GM21723 (cell line): ENCODE measurements at regions not wholly inside any gene's neighbourhood (a gene's known extent, or its start where the extent isn't known, plus 50 kb on each side); places are given as distances from the start of the nearest gene placed in this dataset.
"Not testable (repeated sequence)": the region's sequence is repeated elsewhere in the genome, so short reads cannot be mapped to it uniquely, and the experiment has no call there.

Experiments used
- ATAC-seq: cut with Tn5 transposase; IDR thresholded peaks from one replicate; pipeline ENCODE4 v1.9.1; 2021; ENCODE audit warnings: mild to moderate bottlenecking, moderate library complexity; ENCODE audit not compliant: unreplicated experiment

DNA sequence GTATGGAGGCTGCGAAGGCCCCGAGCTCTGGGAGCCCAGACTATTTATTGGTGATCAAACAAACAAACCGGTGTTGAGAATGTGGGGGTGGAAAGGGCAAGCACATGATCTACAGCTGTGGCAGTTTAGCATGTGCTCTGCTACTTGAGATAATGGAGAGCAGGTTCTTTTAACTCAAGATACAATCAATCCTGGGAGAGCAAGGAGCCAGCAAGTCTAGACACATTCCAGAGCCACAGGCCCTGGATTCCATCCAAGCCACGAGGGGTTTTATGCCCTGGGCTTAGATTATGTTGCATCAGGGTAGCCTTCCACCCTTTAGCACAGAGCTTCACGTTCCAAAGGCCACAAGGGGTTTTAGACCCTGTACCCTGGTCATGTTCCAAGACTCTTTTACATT lies 355.9 kb upstream of the ARID1B start:
- not testable (repeated sequence) for ATAC-seq

DNA sequence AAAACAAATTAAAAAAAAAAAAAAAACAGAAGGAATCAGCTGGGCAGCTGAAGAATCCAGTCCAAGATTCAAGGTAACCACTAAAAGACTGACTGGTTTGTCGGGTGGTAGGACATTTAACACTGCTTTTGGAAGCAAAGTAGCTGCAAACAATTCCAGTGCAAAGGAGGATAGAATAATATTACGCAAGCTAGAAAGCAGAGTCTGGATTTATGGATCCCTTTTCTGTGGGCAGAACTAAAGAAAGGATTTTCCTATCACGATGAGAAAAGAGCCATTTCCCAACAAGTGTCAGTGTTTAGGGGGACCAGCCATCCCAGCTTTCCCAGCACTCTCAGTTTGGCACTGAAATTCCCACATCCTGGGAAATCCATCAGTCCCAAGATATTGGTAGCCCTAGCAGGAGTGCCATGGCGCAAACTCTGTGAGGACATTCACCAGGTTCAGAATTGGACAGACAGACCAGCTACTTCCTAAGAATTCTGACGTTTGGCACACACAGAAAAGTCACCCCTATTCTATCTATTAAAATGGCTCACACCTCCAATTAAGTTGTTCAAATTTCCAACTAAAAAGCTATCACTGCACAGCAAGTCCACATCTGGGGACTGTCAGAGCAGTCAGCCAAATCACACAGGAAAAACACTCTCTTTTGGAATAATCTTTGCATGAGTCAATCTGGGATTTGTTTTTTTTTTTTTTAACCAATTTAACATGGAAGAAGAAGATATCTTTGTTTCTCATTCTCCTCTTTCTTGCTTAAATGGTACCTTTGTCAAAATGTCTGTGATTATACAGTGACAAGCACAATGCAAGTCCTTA lies 356.8 kb upstream of the ARID1B start:
- ATAC-seq = no peak

DNA sequence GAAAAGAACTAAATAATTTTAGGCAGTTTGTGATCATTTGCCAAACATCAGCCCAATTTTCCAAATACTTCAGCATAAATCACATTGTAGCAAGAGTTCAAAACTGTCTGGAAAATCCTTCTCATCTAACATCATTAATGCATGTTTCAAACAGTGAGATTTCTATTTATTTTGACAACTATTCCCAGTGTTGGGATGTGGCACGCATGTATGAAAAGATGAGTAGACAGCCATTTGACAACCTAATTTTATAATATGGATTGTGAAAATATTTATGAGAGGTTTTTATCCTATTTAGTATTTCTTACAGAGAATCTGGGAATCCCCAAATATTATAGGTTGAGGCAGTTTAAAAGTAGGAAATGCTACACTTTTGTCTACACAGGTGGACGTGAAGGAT lies 357.6 kb upstream of the ARID1B start:
- ATAC-seq = no peak

DNA sequence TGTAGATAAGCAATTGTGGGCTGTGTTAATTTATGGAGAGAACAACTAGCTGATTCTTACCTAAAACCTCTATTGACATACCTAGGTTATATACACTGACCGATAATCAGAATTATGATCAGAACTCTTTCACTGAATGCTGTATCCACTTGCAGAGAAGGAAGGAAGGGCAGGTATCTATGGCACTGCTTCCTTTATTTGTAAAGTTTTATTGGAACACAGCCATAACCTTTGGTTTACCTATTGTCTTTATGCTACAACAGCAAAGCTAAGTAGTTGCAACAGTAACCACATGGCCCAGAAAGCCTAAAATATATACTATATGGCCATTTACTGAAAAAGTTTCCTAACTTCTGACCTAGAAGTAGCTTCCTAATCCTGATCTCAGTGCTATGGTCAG lies 358.9 kb upstream of the ARID1B start:
- ATAC-seq = no peak

DNA sequence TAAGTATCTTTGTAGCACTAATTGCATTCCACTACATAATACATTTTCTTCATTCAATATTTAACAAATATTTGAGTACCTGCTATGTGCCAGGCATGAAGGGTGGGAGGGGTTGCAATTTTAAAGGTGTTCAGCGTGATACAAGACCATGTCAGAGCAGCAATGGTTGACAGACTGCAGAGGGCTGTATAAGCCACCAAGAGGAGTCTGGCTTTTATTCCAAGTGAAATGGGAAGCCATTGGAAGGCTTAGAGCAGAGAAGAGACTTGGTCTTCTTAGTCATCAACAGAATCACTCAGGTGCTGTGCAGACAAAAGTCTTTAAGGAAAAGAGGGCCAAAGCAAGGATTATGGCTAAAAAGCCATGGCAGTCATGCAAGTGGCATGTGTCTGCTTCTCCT lies 360.8 kb upstream of the ARID1B start:
- no peak for ATAC-seq

DNA sequence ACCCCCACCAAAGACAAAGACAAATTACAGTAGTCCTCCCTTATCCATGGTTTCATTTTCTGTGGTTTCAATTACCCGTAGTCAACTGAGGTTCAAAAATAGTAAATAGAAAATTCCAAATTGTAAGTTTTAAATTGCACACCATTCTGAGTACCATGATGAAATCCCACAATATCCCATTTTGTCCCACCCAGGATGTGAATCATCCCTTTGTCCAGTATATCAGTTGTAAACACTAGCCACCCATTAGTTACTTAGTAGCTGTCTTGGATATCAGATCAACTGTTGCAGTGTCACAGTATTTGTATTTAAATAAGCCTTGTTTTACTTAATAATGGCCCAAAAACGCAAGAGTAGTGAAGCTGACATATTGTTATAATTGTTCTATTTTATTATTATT lies 364.0 kb upstream of the ARID1B start:
- ATAC-seq = no peak

DNA sequence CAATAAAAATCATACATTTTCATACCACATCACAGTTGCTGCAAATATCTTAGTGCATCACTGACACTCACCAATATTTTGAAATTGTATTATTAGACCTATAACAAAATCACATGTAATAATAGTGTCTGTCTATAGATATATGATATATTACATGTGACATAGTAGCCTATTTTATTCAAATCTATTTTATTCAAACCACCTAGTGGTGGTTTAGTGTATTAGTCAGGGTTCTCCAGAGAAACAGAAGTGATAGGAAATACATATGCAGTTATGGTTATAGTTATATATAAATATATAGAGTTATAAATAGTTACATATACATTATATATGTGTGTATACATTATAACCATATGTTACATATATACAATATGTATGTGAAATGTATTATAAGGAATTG lies 366.5 kb upstream of the ARID1B start:
- no peak for ATAC-seq

DNA sequence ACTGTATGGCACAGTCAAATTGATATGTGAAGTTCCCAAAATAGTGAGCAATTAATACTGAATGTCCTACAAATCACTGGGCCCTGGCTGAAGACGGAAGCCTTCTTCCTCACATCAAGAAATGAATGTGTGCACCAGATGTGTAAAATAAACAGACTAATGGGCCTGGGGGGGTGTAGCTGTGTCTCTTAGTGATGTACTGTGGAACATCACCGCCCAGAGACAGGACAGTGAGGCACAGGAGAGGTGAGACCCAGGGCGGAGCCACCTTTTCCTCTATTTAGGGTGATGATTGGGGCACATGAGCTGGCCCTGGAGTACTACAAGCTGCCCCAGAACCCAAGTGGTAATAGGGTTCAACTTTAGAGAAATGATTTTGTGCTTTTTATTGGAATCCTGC lies 368.5 kb upstream of the ARID1B start:
- ATAC-seq = no peak

DNA sequence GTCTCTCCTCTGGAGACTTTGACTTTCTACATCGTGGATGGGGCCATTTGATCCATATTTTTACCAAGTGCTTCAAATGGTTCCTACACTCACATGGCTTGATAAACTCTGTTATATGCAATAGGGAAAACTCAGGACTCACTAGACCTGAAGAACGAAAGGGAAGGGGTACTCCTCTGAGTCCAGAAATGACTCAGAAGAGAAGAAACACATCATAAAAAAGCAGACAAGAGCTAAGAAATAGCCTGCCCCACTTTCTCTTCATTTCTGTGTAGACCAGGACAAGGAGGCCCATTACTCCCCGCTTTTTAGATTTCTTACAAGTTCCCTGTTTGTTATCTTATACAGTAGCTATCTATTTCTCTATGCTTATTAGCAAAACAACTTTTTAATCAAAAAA lies 369.8 kb upstream of the ARID1B start:
- no peak for ATAC-seq

DNA sequence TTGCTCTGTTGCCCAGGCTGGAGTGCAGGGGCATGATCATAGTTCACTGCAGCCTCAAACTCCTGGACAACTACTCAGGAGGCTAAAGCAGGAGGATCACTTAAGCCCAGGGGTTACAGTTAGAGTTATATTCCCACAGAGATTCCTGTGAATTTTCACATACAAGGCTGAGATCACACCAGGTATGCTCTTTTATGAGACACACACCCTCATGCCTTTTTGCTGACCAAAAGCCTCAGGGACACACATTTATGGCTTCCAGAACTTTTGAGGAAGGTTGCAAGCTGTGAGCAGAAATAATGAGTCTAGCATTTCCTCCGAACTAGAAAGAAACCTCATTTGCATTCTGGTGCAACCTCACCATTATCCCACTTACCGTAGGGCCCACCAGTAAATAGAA lies 370.5 kb upstream of the ARID1B start:
- ATAC-seq = no peak

DNA sequence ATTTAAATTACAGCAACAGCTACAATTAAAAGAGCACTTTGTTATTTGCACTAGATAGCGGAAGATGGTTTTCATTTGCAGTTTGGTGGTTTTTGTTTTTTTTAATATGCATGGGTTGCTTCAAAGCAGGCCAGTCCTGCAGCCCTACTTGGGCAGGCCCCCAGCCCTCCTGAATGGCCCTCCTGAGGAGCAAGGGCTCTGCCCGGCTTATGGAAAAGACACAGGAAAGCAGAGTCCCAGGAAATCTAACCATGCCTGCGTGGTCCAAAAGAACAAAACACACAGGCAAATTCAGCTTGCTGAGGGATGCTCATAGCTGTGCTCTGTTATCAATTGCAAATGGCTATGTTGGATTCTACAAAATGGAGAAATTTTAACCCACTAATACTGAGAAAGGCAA lies 371.1 kb upstream of the ARID1B start:
- ATAC-seq = no peak

DNA sequence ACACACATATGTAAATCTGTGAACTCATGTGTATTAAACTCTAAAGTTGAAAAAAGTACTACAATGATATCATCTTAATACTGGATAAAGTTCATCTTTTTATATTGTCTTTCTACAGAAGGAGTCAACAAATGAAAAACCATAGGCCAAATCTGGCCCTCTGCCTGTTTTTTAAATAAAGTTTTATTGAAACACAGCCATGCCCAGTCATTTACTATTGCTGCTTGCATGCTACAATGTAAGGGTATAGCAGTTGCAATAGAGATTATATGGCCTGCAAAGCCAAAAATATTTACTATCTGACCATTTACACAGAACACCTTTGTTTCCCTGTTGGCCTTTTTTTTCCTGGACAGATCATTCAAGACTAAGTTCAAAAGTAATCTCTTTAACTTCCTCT lies 374.6 kb upstream of the ARID1B start:
- ATAC-seq = no peak

DNA sequence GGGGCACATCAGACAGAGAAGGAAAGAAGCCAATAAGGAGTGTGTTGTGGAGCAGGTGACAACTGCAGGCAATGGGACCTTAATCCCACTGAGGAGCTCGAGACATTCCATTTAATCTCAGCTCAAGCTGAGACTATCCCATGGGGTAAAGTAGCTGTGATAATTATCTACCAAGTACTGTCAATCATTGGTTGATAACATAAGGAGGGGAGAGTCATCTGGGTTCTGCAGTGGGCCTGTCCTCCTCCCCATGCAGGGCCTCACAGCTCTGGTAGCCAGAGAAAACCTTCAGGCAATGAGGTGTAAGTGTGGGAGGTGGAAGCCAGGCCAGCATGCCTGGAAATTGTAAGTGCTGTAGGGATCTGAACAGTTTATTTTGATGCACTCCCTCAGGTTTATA lies 375.0 kb upstream of the ARID1B start:
- no peak for ATAC-seq

DNA sequence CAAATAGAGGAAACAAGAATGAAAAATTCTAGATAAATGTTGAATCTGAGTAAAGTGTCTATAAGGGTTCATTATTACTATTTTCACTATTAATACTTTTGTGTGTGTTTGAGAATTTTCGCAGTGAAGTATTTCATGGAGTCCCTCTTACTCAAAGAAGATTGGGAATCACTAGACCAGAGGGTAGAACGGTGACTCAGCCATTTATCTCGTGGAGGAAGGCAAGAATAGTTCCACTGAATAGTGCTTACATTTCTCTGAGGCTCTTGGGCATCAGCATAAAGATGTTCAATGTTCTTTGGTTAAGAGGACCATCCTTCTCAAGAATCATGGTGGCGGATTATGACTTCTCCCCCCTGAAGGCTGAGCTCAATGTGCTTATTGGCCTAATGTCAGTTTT lies 376.7 kb upstream of the ARID1B start:
- ATAC-seq = no peak

DNA sequence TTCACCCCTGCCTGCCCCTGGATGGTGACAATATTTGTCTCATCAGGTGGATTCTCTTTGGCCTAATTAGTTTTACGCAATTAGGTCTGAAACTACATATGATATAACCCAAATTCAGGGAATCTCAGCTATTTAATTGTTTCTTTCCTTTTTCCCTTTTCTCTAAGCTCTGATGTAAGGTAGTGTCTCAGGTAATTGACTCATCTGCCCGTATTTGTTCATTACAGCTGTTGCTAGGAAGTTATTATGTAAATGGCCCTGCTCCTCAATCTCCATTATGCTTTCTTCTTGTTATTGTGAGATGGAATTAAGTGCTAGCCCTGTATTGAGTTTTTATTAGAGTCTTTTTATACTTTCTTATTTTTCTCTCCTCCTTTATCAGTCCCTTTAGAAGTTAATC lies 378.2 kb upstream of the ARID1B start:
- ATAC-seq = no peak

DNA sequence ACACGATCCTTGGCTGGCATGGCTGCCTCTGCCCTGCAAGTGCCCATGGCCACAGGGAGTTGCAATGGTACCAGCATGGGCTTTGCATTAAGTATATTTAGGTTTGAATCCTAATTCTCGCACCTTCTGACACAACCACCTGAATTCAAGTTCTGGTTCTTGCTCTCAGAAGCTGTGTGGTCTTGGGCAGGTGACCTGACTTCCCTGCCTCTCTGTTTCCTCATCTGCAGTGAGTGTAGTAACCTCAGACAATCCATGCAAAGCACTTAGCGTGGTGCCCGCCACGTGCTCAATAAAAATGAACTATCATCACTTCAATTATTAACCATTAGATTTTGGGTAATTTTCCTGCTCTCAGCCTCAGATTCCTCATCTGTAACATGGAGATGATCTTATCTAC lies 378.8 kb upstream of the ARID1B start:
- ATAC-seq = no peak

DNA sequence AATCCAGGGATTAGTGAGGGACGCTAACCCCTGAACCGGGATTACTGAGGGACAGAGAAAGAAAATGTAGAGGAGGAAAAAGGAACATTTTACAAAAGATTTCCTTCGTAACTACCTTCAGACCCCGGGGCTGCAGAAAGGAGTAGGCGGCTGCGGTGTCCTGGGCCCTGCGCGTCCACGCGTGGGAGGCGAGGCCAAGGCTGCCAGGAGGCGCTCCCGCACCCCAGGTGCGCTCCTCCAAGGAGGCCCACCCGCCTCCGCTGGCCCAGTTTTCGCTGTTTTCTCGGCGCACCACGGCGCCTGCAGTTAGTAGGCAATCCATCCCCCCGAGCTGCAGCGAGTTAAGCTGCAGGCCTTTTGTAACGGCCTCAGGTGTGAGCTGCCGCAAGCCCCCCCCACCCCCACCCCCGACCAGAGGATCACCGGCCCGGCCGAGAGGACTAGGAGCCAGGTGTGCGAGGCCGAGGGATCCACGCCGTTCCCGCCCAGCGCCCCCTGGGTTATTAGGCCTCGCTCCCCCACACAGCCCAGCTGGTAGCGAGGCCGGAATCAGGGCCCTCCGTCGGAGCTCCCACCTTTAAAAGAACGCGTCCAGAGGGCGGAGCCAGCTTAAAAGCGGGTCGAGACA lies 380.3 kb upstream of the ARID1B start:
- no peak for ATAC-seq

DNA sequence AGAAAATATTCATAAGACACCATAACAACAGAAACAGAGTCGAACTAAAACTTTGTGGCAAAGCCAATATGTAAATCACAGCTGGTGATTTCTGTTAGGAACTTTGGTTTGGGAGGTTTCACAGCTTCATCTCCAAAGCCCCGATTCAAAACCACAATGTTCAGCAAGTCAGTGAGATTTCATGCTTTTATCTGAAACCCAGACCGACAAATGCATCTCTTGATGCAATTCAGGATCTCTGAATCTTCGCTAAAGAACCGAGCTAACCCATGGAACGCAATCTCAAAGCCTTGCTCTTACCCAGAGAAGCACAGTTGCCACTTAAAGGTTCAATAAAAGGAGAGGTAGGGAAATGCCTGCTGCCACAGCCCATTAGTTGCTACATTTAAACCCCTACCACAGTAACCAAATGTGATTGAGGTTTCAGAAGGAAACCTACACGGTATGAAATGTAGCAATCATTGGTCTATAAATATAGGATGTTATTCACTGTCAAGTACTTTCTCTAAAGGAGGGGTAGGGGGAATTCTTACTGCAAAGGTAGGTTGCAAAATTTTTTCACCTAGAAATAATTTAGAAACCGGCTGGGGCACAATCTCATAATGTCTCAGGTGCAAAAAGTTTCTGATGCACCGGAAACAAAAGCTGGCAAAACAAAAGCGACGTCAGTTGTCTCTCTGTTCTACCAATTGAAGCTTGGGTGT lies 381.0 kb upstream of the ARID1B start:
- ATAC-seq = peak; percentile 67

DNA sequence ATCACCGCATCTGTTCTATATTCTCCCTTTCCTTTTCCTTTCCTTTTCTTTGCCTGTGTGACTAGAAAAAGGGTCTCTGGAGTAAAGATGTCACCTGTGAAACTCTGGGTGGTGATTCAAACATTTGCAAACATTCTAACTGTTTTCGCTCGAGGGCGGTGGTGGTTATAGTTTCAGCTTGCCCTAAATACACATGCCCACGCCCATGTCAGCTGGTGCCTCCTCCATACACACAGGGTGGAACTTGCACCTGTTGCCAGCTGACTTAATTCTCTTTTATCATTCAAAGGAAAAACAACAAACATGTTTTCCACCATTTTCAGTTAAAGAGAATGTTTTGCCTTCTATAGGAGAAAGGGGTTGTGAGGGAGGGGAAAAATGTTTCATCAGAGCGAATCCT lies 381.9 kb upstream of the ARID1B start:
- peak; percentile 62 for ATAC-seq

DNA sequence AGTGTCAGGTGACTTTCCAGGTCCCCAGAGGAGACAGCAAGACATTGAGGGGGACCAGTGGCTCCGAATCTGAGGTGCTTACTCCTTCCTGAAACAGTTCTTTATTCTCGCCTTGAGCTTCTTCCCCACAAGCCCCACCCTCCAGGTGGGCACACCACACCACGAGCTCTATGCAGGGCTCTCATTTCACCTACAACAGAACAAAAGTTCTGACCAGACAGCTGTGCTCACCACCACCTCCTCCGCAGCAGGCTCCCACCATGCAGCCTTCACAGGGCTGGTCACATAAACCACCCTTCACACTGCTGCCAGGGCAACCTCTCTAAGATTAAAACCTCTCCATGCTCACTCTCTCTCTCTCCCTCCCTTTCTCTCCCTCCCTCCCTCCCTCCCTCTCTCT lies 384.5 kb upstream of the ARID1B start:
- ATAC-seq = no peak

DNA sequence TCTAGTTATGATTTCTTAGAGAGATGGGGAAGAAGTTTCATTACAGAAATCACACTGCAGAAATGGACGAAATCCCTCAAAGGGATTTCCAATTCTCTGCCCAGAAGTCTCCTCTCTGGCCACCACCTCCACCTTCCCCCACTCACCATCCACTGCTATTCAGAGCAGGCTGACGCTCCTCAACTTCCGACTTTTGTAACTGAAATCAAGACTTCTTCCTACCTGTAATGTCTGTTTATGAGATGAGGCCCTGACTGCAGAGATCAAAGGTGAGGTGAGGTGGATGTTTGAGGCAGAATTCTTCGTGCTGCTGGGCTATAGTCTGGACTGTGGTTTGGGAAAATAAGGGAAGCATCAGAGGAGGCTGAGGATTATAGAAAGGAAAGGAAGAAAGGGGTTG lies 385.2 kb upstream of the ARID1B start:
- ATAC-seq = no peak

DNA sequence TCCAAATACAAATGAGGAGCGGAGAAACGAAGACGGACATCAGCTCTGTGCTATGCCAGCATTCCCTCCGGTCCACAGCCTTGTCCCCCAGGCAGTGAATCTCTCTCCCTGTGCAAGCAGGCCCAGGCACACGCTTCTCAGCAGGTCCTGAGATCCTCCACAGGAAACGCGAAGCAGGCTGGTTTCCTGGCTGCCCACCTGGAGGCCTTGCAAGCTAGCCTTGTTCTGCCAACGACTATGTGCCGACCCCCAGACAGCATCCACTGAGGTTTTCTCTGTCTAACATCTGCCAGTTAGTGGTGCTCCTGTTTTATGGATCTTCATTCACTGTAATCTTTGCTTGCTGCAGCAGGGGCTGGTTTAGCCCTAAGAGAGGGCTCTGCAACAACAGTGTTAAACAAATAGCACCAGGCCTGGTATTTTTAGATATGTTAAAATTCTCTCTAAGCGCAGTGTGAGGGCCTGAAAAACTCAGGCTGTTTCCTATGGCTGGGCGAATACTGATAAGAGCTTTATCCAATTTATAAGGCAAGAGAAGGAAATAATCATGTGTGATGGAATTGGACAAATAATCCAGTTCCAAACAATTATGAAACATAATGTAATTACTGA lies 386.0 kb upstream of the ARID1B start:
- ATAC-seq = no peak
